Erythroblast (primary cell): ENCODE measurements at regions not wholly inside any gene's neighbourhood (a gene's known extent, or its start where the extent isn't known, plus 50 kb on each side); places are given as distances from the start of the nearest gene placed in this dataset.

ENCODE experiments used
- GATA1 ChIP-seq: IDR thresholded peaks from 2 replicates; pipeline ENCODE4 v1.6.1; 2011; ENCODE audit warnings: low read depth, mild to moderate bottlenecking, control low read depth, low read length, moderate library complexity
- POLR2A ChIP-seq: IDR thresholded peaks from 2 replicates; pipeline ENCODE4 v1.6.1; 2011; ENCODE audit warnings: mild to moderate bottlenecking, low read length

GRCh38 chr1:219518168-219518906 is 94.6 kb downstream of the ZC3H11B start:
- TF ChIP-seq POLR2A: no peak
- TF ChIP-seq GATA1: no peak
